Fibroblast of pulmonary artery (primary cell): ENCODE measurements at regions not wholly inside any gene's neighbourhood (a gene's known extent, or its start where the extent isn't known, plus 50 kb on each side); places are given as distances from the start of the nearest gene placed in this dataset.
"Not testable (repeated sequence)": the region's sequence is repeated elsewhere in the genome, so short reads cannot be mapped to it uniquely, and the experiment has no call there.

Experiments used
- DNase-seq: peaks from one replicate; pipeline ENCODE4 v3.0.0-alpha.2; 2010; ENCODE audit warnings: low read depth
- H3K4me3 ChIP-seq: replicated peaks from 2 replicates; pipeline ENCODE4 v1.5.1; 2011; ENCODE audit warnings: low read depth, mild to moderate bottlenecking, control low read depth, low read length, moderate library complexity
- TF ChIP-seq, protein P1 (sequence below): IDR thresholded peaks from 2 replicates; pipeline ENCODE4 v1.5.1; 2011; ENCODE audit warnings: mild to moderate bottlenecking, control low read depth, low read length, inconsistent platforms; ENCODE audit errors: missing control alignments

DNA sequence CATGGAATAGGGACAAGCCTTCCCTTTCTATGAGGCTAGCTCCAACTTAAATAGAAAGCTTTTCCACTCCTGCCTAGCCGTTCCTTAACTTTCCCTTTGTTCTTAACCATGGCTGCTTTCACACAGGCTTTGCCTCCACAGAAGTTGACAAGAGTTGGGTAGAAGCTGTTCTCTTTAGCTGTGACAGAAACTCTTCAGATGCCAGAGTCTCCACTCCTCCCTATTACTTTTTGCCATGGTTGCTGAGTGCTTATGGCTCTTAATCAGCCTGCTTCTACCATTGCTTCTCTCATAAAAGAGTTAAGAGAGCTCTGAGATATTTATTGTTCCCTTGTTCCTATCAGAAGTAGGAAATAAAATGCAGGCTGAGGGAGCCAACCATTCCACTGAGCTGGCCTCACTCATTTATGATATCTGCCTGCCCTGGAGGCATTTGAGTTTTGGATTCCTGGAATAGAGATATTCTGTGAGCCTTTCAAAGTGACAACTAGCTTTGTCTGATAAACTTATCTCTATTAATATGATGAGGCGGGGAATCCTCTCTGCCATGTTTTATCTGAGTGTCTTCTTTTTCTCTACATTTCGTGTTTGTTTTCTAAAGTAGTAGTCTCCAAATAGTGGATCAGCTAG lies 162.6 kb downstream of the DMAC1 start:
- H3K4me3 ChIP-seq = no peak overlapping the region
- TF ChIP-seq, protein P1, sequence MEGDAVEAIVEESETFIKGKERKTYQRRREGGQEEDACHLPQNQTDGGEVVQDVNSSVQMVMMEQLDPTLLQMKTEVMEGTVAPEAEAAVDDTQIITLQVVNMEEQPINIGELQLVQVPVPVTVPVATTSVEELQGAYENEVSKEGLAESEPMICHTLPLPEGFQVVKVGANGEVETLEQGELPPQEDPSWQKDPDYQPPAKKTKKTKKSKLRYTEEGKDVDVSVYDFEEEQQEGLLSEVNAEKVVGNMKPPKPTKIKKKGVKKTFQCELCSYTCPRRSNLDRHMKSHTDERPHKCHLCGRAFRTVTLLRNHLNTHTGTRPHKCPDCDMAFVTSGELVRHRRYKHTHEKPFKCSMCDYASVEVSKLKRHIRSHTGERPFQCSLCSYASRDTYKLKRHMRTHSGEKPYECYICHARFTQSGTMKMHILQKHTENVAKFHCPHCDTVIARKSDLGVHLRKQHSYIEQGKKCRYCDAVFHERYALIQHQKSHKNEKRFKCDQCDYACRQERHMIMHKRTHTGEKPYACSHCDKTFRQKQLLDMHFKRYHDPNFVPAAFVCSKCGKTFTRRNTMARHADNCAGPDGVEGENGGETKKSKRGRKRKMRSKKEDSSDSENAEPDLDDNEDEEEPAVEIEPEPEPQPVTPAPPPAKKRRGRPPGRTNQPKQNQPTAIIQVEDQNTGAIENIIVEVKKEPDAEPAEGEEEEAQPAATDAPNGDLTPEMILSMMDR = no peak
- no peak for DNase-seq

DNA sequence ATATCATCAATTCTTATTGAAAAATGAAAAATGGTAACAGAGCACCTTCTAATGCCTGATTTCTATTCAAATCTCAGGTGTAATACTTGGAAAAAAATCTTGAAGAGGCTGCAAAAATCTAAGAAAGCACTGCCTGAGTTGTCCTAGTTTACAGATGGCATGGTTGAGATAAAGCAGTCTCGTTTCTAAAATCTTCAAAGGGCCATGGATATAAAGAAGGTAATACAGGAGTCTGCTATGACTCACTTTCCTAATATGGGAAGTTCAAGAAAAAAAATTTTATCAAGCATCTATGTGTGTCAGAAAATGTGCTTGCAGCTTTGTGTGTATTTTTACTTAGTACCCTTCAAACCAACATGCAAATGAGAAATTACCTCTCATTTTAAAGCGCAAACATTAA lies 163.3 kb downstream of the DMAC1 start:
- TF ChIP-seq, protein P1 = no peak
- no peak for DNase-seq
- H3K4me3 ChIP-seq = no peak overlapping the region

DNA sequence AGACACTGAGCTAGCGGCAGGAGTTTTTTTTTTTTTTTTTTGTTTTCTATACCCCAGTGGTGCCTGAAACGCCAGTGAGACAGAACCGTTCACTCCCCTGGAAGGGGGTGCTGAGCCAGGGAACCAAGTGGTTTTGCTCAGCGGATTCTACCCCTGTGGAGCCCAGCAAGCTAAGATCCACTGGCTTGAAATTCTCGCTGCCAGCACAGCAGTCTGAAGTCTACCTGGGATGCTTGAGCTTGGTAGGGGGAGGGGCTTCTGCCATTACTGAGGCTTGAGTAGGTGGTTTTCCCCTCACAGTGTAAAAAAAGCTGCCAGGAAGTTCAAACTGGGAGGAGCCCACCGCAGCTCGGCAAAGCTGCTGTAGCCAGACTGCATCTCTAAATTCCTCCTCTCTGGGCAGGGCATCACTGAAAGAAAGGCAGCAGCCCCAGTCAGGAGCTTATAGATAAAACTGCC lies 173.0 kb downstream of the DMAC1 start:
- not testable (repeated sequence) for DNase-seq, H3K4me3 ChIP-seq

DNA sequence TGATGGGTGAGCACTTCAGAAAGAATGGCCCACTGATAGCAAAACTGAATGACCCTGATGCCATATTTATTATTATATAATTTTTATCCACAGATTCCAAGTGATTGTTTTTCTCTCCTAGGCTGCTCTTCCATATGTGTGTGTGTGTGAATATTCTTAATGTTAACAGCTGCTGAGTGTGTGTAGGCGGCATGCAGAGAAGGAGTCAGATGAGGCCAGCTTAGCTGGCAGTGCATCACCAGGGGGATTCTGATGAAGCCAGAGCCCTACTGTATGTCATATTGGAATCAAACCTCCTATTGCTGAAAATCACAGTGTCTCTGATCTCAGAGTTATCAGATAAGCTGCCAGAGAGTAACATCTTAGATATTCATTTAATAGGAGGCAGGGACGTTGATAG lies 177.1 kb downstream of the DMAC1 start:
- H3K4me3 ChIP-seq = no peak overlapping the region
- no peak for DNase-seq
- TF ChIP-seq, protein P1 = no peak

DNA sequence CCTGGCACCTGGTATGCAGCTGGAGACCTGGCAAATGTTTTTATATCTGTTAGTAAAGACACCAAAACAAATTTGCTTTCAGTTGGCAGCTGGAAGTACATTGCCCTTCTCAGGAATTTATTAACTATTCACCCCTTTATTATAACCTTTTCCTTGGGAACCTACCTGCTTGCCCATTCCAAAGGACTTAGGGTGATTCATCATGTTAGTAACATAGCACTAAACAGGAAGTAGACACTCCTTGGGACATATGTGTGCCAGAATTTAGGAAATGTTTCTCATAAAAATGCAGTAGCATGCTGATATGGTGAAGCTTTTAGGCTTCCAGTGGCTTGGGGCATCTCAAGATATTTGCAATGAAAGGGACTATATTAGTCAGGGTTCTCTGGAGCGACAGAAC lies 184.2 kb downstream of the DMAC1 start:
- DNase-seq = no peak
- TF ChIP-seq, protein P1 = no peak
- no peak overlapping the region for H3K4me3 ChIP-seq

DNA sequence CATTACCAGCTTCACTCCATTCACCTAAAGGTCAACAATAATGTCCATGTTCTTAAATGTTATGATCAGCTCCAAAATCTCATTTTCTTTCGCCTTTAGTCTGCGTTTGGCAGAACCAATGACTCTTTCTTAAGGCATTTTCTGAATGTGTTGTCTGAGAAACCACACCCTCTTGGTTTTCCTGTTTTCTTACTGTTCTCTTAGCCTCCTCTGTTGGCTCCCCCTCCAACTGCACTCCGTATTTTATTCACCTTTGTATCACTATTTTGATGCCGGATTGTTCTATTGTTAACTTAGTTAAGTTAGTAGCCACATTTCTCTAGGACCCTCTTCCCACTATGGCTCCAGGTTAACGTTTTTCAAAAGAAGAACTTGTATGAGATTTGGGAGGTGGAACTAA lies 185.6 kb downstream of the DMAC1 start:
- no peak overlapping the region for H3K4me3 ChIP-seq
- TF ChIP-seq, protein P1 = no peak
- DNase-seq = no peak

DNA sequence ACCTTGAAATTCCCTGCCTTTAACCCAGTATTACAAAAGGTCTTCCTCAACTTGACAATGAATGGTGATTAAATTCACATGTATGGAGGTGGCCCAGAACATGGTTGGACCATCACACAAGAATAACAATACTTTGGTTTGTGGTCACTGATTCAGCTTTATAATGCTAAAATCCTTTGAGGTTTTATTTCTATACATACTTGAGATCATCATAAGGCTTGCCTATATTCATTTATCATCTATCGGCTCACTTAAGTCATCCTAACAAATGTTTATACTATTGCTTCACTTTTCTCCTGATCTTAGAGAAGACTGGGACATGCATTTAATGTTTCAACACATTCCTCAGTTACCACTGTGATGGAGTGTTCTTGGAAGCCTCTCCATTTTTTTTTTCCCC lies 191.3 kb downstream of the DMAC1 start:
- H3K4me3 ChIP-seq = no peak overlapping the region
- DNase-seq = no peak
- TF ChIP-seq, protein P1 = no peak

DNA sequence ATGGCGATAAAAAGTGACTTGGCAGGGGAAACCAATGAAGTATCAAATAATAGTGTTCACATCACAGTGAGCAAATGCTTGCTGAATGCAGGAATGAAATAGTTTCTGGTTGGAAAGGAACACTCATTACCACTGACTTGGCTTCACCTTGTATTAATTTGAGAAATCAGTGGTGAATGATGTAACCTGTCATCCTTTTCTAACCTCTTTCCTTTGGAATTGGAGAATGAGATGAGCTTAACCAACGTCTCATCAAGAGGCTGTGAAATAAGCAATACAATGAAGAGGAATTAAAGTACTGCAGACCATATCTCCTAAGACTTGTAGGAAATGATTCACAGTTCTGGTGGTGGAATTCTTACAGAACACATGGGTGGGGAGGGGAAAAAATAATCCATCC lies 192.2 kb downstream of the DMAC1 start:
- no peak overlapping the region for H3K4me3 ChIP-seq
- DNase-seq = no peak
- TF ChIP-seq, protein P1 = no peak
